OCI-LY7 (cell line): ENCODE measurements at regions not wholly inside any gene's neighbourhood (a gene's known extent, or its start where the extent isn't known, plus 50 kb on each side); places are given as distances from the start of the nearest gene placed in this dataset.
A peak's percentile ranks its signal among the peaks of the same experiment; 100 is the strongest.

ENCODE experiments used
- BruUV-seq: library from RNA; stranded (reverse); fragments of 400-500 nt; replicated peaks from 2 replicates; lab custom pipeline; 2021; lab: Mats Ljungman, UMichigan
- CTCF ChIA-PET: fragments of 300-600 bp; sonication (Branson Sonifier 250); formaldehyde crosslinking; loops from one replicate; lab custom pipeline; 2022; ENCODE audit warnings: antibody characterized with exemption; ENCODE audit not compliant: unreplicated experiment; lab: Charles Lee
- POLR2A ChIA-PET: fragments of 300-600 bp; sonication (Branson Sonifier 250); formaldehyde crosslinking; loops from one replicate; lab custom pipeline; 2022; ENCODE audit warnings: antibody characterized with exemption; lab: Charles Lee
- DNase-seq: peaks from one replicate; pipeline ENCODE4 v3.0.0-alpha.2; 2015; ENCODE audit warnings: low spot score
- H2AFZ ChIP-seq: fragments of 200-600 bp; sonication (generic), shearing (Covaris generic); 2 replicates; pipeline ENCODE4 v1.6.1; 2014; ENCODE audit warnings: mild to moderate bottlenecking, antibody characterized with exemption, low read length, moderate library complexity
- H3K27ac ChIP-seq: fragments of 200-600 bp; sonication (generic); 2 replicates; pipeline ENCODE4 v1.5.1; 2014; ENCODE audit warnings: mixed run types, low read depth, mild to moderate bottlenecking, moderate library complexity, low read length, inconsistent platforms; ENCODE audit not compliant: poor library complexity, severe bottlenecking
- H3K36me3 ChIP-seq: fragments of 200-600 bp; sonication (generic); 2 replicates; pipeline ENCODE4 v1.6.1; 2014; ENCODE audit warnings: mild to moderate bottlenecking, antibody characterized with exemption, low read length, moderate library complexity, mixed read lengths; ENCODE audit not compliant: insufficient read depth
- H3K4me1 ChIP-seq: fragments of 200-600 bp; sonication (generic); 2 replicates; pipeline ENCODE4 v1.5.1; 2014; ENCODE audit warnings: mild to moderate bottlenecking, low read length; ENCODE audit not compliant: insufficient read depth, poor library complexity, severe bottlenecking
- H3K4me2 ChIP-seq: fragments of 200-600 bp; sonication (generic); 2 replicates; pipeline ENCODE4 v1.6.1; 2014; ENCODE audit warnings: mild to moderate bottlenecking, low read length
- H3K4me3 ChIP-seq: fragments of 200-600 bp; sonication (generic); 2 replicates; pipeline ENCODE4 v1.5.1; 2014; ENCODE audit warnings: mild to moderate bottlenecking, low read depth, low read length; ENCODE audit not compliant: poor library complexity, severe bottlenecking
- H3K79me2 ChIP-seq: fragments of 200-600 bp; sonication (generic); 2 replicates; pipeline ENCODE4 v1.6.1; 2016; ENCODE audit warnings: low read depth, mild to moderate bottlenecking, low read length, moderate library complexity, mixed read lengths; ENCODE audit not compliant: insufficient read depth
- H3K9me2 ChIP-seq: fragments of 200-600 bp; sonication (generic); 2 replicates; pipeline ENCODE4 v1.6.1; 2016; ENCODE audit warnings: mild to moderate bottlenecking, low read length, mixed read lengths; ENCODE audit not compliant: insufficient read depth
- H3K9me3 ChIP-seq: fragments of 200-600 bp; sonication (generic); 2 replicates; pipeline ENCODE4 v1.6.1; 2014; ENCODE audit warnings: mild to moderate bottlenecking, mixed run types, low read length, mixed read lengths
- H4K20me1 ChIP-seq: fragments of 200-600 bp; sonication (generic); 2 replicates; pipeline ENCODE4 v1.6.1; 2014; ENCODE audit warnings: mild to moderate bottlenecking, antibody characterized with exemption, low read length, moderate library complexity, mixed read lengths; ENCODE audit not compliant: insufficient read depth
- CTCF ChIP-seq: fragments of 200-600 bp; sonication (generic); conservative IDR thresholded peaks from 2 replicates; pipeline ENCODE4 v1.5.1; 2014; ENCODE audit warnings: mild to moderate bottlenecking, antibody characterized with exemption, low read length, moderate library complexity, mixed read lengths
- EZH2phosphoT487 ChIP-seq: fragments of 200-600 bp; sonication (generic); IDR thresholded peaks from 2 replicates; pipeline ENCODE4 v1.6.1; 2018; ENCODE audit warnings: low read depth, borderline replicate concordance, mild to moderate bottlenecking, mixed run types, antibody characterized with exemption, low read length, moderate library complexity, mixed read lengths
- intact Hi-C: fragments of 100-400 bp; cut with micrococcal nuclease; formaldehyde crosslinking; loops from one replicate; pipeline ENCODE4 v1.10.0; 2022; ENCODE audit not compliant: unreplicated experiment

GRCh38 chr13:50760751-50761150, 82.7 kb downstream of the DLEU7 start:
- Histone ChIP-seq H4K20me1 (no peaks in the 10 kb centered on the region), H3K36me3 (no peaks in the 10 kb centered on the region; the same call in 1 of the 2 replicates), H3K4me2 (no peak overlapping the region), H3K9me2 (no peaks in the 10 kb centered on the region), H3K4me1 (peaks cover 45% of the 10 kb centered on the region), H3K79me2 (no peaks in the 10 kb centered on the region), H3K9me3 (peaks cover 10% of the 10 kb centered on the region; the same call in 1 of the 2 replicates), H3K27ac (no peak overlapping the region), H2AFZ (no peak overlapping the region), H3K4me3 (no peak overlapping the region)
- no peak for TF ChIP-seq EZH2phosphoT487
- no peak for TF ChIP-seq CTCF
- no peak for DNase-seq
- CTCF ChIA-PET = no interaction called here
- no TSS peak for BruUV-seq
- POLR2A ChIA-PET = no interaction called here
- intact Hi-C loops = no loop called here

GRCh38 chr13:50761406-50761805, 82.1 kb downstream of the DLEU7 start:
- H3K9me2 ChIP-seq = no peaks in the 10 kb centered on the region
- peaks cover 42% of the 10 kb centered on the region for H3K4me1 ChIP-seq
- no TSS peak for BruUV-seq
- CTCF ChIA-PET = no interaction called here
- DNase-seq = no peak
- no peak overlapping the region for H3K4me2 ChIP-seq
- H3K4me3 ChIP-seq = no peak overlapping the region
- POLR2A ChIA-PET = interaction anchor here (0.7 to 1.2 kb wide), 2 partner anchors 13 to 132 kb away, joined by 3 to 5 read pairs; no protein-coding TSS in a partner anchor
- no peak overlapping the region for H2AFZ ChIP-seq
- TF ChIP-seq EZH2phosphoT487 = no peak
- no peak for TF ChIP-seq CTCF
- no peak overlapping the region for H3K27ac ChIP-seq
- H3K79me2 ChIP-seq = no peaks in the 10 kb centered on the region
- H4K20me1 ChIP-seq = no peaks in the 10 kb centered on the region
- H3K9me3 ChIP-seq = peaks cover 10% of the 10 kb centered on the region; the same call in 1 of the 2 replicates
- H3K36me3 ChIP-seq = no peaks in the 10 kb centered on the region; the same call in 1 of the 2 replicates
- intact Hi-C loops = no loop called here

- peak; percentile 76 for DNase-seq
- no peaks in the 10 kb centered on the region for H3K79me2 ChIP-seq
- H3K36me3 ChIP-seq = no peaks in the 10 kb centered on the region; the same call in 1 of the 2 replicates
- no peaks in the 10 kb centered on the region for H3K9me2 ChIP-seq
- POLR2A ChIA-PET = interaction anchor here (0.6 to 1.3 kb wide), 3 partner anchors 13 to 166 kb away, joined by 3 to 5 read pairs (median 3); no protein-coding TSS in a partner anchor
- peak overlapping the region; percentile 78 for H2AFZ ChIP-seq
- TF ChIP-seq CTCF (0 out of 2 replicates have a peak, but pooled peaks have one; percentile 3), EZH2phosphoT487 (no peak)
- intact Hi-C loops = no loop called here
- no TSS peak for BruUV-seq
- CTCF ChIA-PET = no interaction called here
- H3K9me3 ChIP-seq = peaks cover 7% of the 10 kb centered on the region; the same call in 1 of the 2 replicates
- no peaks in the 10 kb centered on the region for H4K20me1 ChIP-seq
- H3K4me3 ChIP-seq = no peak overlapping the region
- peaks cover 30% of the 10 kb centered on the region for H3K4me1 ChIP-seq
- H3K4me2 ChIP-seq = peak overlapping the region; percentile 58
- H3K27ac ChIP-seq = peak overlapping the region; percentile 31
These were observed 80.4 kb downstream of the DLEU7 start for GRCh38 chr13:50762969-50763567.
